RWPE1 (cell line): ENCODE measurements at regions not wholly inside any gene's neighbourhood (a gene's known extent, or its start where the extent isn't known, plus 50 kb on each side); places are given as distances from the start of the nearest gene placed in this dataset.

Experiments
- CTCF ChIA-PET: fragments of 350-600 bp; sonication (Branson Sonifier 250); formaldehyde crosslinking; extraction: SDS; loops from one replicate; lab custom pipeline; 2021; lab: Yijun Ruan, JAX
- POLR2A ChIA-PET: fragments of 400-600 bp; formaldehyde crosslinking; extraction: SDS; loops from one replicate; lab custom pipeline; 2020; ENCODE audit warnings: antibody characterized with exemption; ENCODE audit not compliant: low non-redundant PET; lab: Yijun Ruan, JAX
- DNase-seq: peaks from one replicate; pipeline ENCODE4 v3.0.0; 2012; ENCODE audit warnings: low spot score
- H3K27ac ChIP-seq: fragments of 450-650 bp; 2 replicates; pipeline ENCODE4 v1.5.1; 2017
- CTCF ChIP-seq: fragments of 450-650 bp; conservative IDR thresholded peaks from 2 replicates; pipeline ENCODE4 v1.5.1; 2017; ENCODE audit warnings: low read depth, mild to moderate bottlenecking

- CTCF ChIA-PET = interaction anchor here (0.6 kb wide), 1 partner anchor 831 kb away, joined by 3 read pairs; no protein-coding TSS in a partner anchor
- POLR2A ChIA-PET = no interaction called here
- no peak for TF ChIP-seq CTCF
- no peak overlapping the region for H3K27ac ChIP-seq
- no peak for DNase-seq
Observed at GRCh38 chr7:50952120-50952519, 169.4 kb upstream of the GRB10 start.

- ChIA-PET CTCF (no interaction called here), POLR2A (no interaction called here)
- DNase-seq = no peak
- no peak for TF ChIP-seq CTCF
- no peak overlapping the region for H3K27ac ChIP-seq
Observed at GRCh38 chr7:50943482-50943881, 160.8 kb upstream of the GRB10 start.

GRCh38 chr7:50941525-50941924 is 158.8 kb upstream of the GRB10 start:
- POLR2A ChIA-PET = interaction anchor here (0.6 kb wide), 1 partner anchor 76 kb away, joined by 3 read pairs; no protein-coding TSS in a partner anchor
- CTCF ChIA-PET = interaction anchor here (0.6 kb wide), 1 partner anchor 15 kb away, joined by 3 read pairs; no protein-coding TSS in a partner anchor
- no peak for TF ChIP-seq CTCF
- DNase-seq = no peak
- H3K27ac ChIP-seq = no peak overlapping the region

GRCh38 chr7:50940621-50941020 is 157.9 kb upstream of the GRB10 start:
- ChIA-PET CTCF (no interaction called here), POLR2A (no interaction called here)
- no peak for TF ChIP-seq CTCF
- no peak for DNase-seq
- peak overlapping the region; percentile 4; the same call in 1 of the 2 replicates for H3K27ac ChIP-seq

- DNase-seq = no peak
- TF ChIP-seq CTCF = no peak
- H3K27ac ChIP-seq = no peak overlapping the region
- ChIA-PET POLR2A (no interaction called here), CTCF (no interaction called here)
Observed at GRCh38 chr7:50939021-50939420, 156.3 kb upstream of the GRB10 start.

GRCh38 chr7:50937727-50938126 is 155.0 kb upstream of the GRB10 start:
- POLR2A ChIA-PET = no interaction called here
- DNase-seq = no peak
- CTCF ChIA-PET = no interaction called here
- no peak overlapping the region for H3K27ac ChIP-seq
- no peak for TF ChIP-seq CTCF
